Activated T-cell treated with anti-CD3 and anti-CD28 coated beads, Interleukin-2, amount 50 U/mL, for 72 hours (primary cell): ENCODE measurements at regions not wholly inside any gene's neighbourhood (a gene's known extent, or its start where the extent isn't known, plus 50 kb on each side); places are given as distances from the start of the nearest gene placed in this dataset.

Experiments used
- ATAC-seq, 2 donors: fragments of 150-1000 bp; cut with Tn5 transposase; replicated peaks in 1 of 2; 2 replicates each; pipeline ENCODE4 v1.10.0; 2021; ENCODE audit warnings: moderate library complexity in 2 of 2, mild to moderate bottlenecking in 1 of 2
- DNase-seq, 2 donors: peaks; one replicate each; pipeline ENCODE4 v3.0.0; 2021 to 2022; ENCODE audit warnings: mixed read lengths in 1 of 2
- H3K27ac Mint-ChIP-seq: one replicate; pipeline ENCODE4 v1.8.0; 2022; ENCODE audit warnings: mild to moderate bottlenecking, moderate library complexity, mixed read lengths
- H3K27me3 Mint-ChIP-seq: one replicate; pipeline ENCODE4 v1.8.0; 2022; ENCODE audit warnings: low read depth, mixed read lengths
- H3K36me3 Mint-ChIP-seq, 2 donors: one replicate each; pipeline ENCODE4 v1.8.0; 2022; ENCODE audit warnings: mixed read lengths in 2 of 2, mild to moderate bottlenecking in 1 of 2; ENCODE audit not compliant: insufficient read depth in 2 of 2
- H3K4me1 Mint-ChIP-seq: one replicate; pipeline ENCODE4 v1.8.0; 2022; ENCODE audit warnings: low read depth, mixed read lengths
- H3K4me3 Mint-ChIP-seq, 2 donors: one replicate each; pipeline ENCODE4 v1.8.0; 2022; ENCODE audit warnings: mild to moderate bottlenecking in 2 of 2, mixed read lengths in 2 of 2, moderate library complexity in 2 of 2
- H3K9me3 Mint-ChIP-seq, 2 donors: one replicate each; pipeline ENCODE4 v1.8.0; 2022; ENCODE audit warnings: mixed read lengths in 2 of 2

GRCh38 chr17:77353684-77354419, 213.1 kb downstream of the SEC14L1 start:
- Mint-ChIP-seq H3K27me3 (no peaks in the 10 kb centered on the region), H3K36me3 (peaks cover 0 to 2% of the 10 kb centered on the region in 2 donors), H3K9me3 (no peaks in the 10 kb centered on the region), H3K27ac (no peak overlapping the region), H3K4me1 (peaks cover 54% of the 10 kb centered on the region), H3K4me3 (no peak overlapping the region)
- peak in 1 of 2 donors; percentile 26 for ATAC-seq
- no peak for DNase-seq

- no peak overlapping the region for H3K4me3 Mint-ChIP-seq
- H3K36me3 Mint-ChIP-seq, result peaks cover 0 to 2% of the 10 kb centered on the region in 2 donors
- no peak for ATAC-seq
- peaks cover 50% of the 10 kb centered on the region for H3K4me1 Mint-ChIP-seq
- no peaks in the 10 kb centered on the region for H3K9me3 Mint-ChIP-seq
- H3K27me3 Mint-ChIP-seq, result no peaks in the 10 kb centered on the region
- H3K27ac Mint-ChIP-seq, result no peak overlapping the region
- DNase-seq, result no peak
Measured at GRCh38 chr17:77354420-77354669, 213.6 kb downstream of the SEC14L1 start.

- H3K4me1 Mint-ChIP-seq, result peaks cover 50% of the 10 kb centered on the region
- DNase-seq (no peak), ATAC-seq (no peak)
- no peaks in the 10 kb centered on the region for H3K27me3 Mint-ChIP-seq
- H3K9me3 Mint-ChIP-seq, result no peaks in the 10 kb centered on the region
- no peaks in the 10 kb centered on the region for H3K36me3 Mint-ChIP-seq
- H3K4me3 Mint-ChIP-seq, result no peak overlapping the region
- H3K27ac Mint-ChIP-seq, result no peak overlapping the region
Measured at GRCh38 chr17:77354670-77355455, 214.1 kb downstream of the SEC14L1 start.

- Mint-ChIP-seq H3K9me3 (no peaks in the 10 kb centered on the region), H3K36me3 (no peaks in the 10 kb centered on the region), H3K27ac (no peak overlapping the region), H3K27me3 (no peaks in the 10 kb centered on the region), H3K4me1 (peaks cover 44% of the 10 kb centered on the region), H3K4me3 (no peak overlapping the region)
- ATAC-seq (peak; percentile 15 to 62), DNase-seq (no peak)
Measured at GRCh38 chr17:77356109-77356689, 215.4 kb downstream of the SEC14L1 start.

- no peaks in the 10 kb centered on the region for H3K27me3 Mint-ChIP-seq
- H3K4me3 Mint-ChIP-seq, result no peak overlapping the region
- no peaks in the 10 kb centered on the region for H3K36me3 Mint-ChIP-seq
- DNase-seq, result no peak
- H3K27ac Mint-ChIP-seq, result no peak overlapping the region
- peaks cover 38% of the 10 kb centered on the region for H3K4me1 Mint-ChIP-seq
- peak in 1 of 2 donors; percentile 16 for ATAC-seq
- H3K9me3 Mint-ChIP-seq, result no peaks in the 10 kb centered on the region
Measured at GRCh38 chr17:77356690-77357201, 216.0 kb downstream of the SEC14L1 start.

GRCh38 chr17:77358801-77359200, 218.0 kb downstream of the SEC14L1 start:
- no peaks in the 10 kb centered on the region for H3K9me3 Mint-ChIP-seq
- DNase-seq (no peak), ATAC-seq (no peak)
- H3K4me3 Mint-ChIP-seq, result no peak overlapping the region
- H3K4me1 Mint-ChIP-seq, result peaks cover 43% of the 10 kb centered on the region
- H3K36me3 Mint-ChIP-seq, result no peaks in the 10 kb centered on the region
- no peak overlapping the region for H3K27ac Mint-ChIP-seq
- H3K27me3 Mint-ChIP-seq, result no peaks in the 10 kb centered on the region

GRCh38 chr17:77359236-77359635, 218.5 kb downstream of the SEC14L1 start:
- Mint-ChIP-seq H3K4me1 (peaks cover 43% of the 10 kb centered on the region), H3K36me3 (no peaks in the 10 kb centered on the region), H3K27ac (no peak overlapping the region), H3K27me3 (no peaks in the 10 kb centered on the region), H3K4me3 (no peak overlapping the region), H3K9me3 (no peaks in the 10 kb centered on the region)
- DNase-seq, result no peak
- ATAC-seq, result no peak

GRCh38 chr17:77361986-77362620, 221.3 kb downstream of the SEC14L1 start:
- H3K9me3 Mint-ChIP-seq, result no peaks in the 10 kb centered on the region
- H3K27me3 Mint-ChIP-seq, result peaks cover 6% of the 10 kb centered on the region
- no peak for DNase-seq
- H3K4me3 Mint-ChIP-seq, result no peak overlapping the region
- no peaks in the 10 kb centered on the region for H3K36me3 Mint-ChIP-seq
- peaks cover 55% of the 10 kb centered on the region for H3K4me1 Mint-ChIP-seq
- no peak for ATAC-seq
- H3K27ac Mint-ChIP-seq, result no peak overlapping the region

- Mint-ChIP-seq H3K27ac (peak overlapping the region; percentile 54), H3K4me1 (peaks cover 59% of the 10 kb centered on the region), H3K36me3 (no peaks in the 10 kb centered on the region), H3K9me3 (no peaks in the 10 kb centered on the region), H3K27me3 (peaks cover 6% of the 10 kb centered on the region), H3K4me3 (peak overlapping the region; percentile 77 to 82)
- peak; percentile 50 to 69 for ATAC-seq
- DNase-seq, result peak; percentile 45 to 54
Measured at GRCh38 chr17:77363821-77364361, 223.1 kb downstream of the SEC14L1 start.

- peaks cover 6% of the 10 kb centered on the region for H3K27me3 Mint-ChIP-seq
- no peaks in the 10 kb centered on the region for H3K9me3 Mint-ChIP-seq
- no peaks in the 10 kb centered on the region for H3K36me3 Mint-ChIP-seq
- no peak for DNase-seq
- no peak overlapping the region for H3K27ac Mint-ChIP-seq
- H3K4me1 Mint-ChIP-seq, result peaks cover 61% of the 10 kb centered on the region
- ATAC-seq, result peak; percentile 14 to 21
- H3K4me3 Mint-ChIP-seq, result peak overlapping the region; percentile 77 to 82
Measured at GRCh38 chr17:77364381-77364911, 223.7 kb downstream of the SEC14L1 start.

GRCh38 chr17:77364941-77365583, 224.3 kb downstream of the SEC14L1 start:
- Mint-ChIP-seq H3K36me3 (no peaks in the 10 kb centered on the region), H3K27ac (no peak overlapping the region), H3K4me3 (peak overlapping the region; percentile 33 to 77), H3K4me1 (peaks cover 63% of the 10 kb centered on the region), H3K27me3 (peaks cover 6% of the 10 kb centered on the region), H3K9me3 (no peaks in the 10 kb centered on the region)
- DNase-seq, result no peak
- no peak for ATAC-seq

GRCh38 chr17:77365584-77366186, 224.9 kb downstream of the SEC14L1 start:
- peak in 1 of 2 donors; percentile 33 for DNase-seq
- peak; percentile 61 to 73 for ATAC-seq
- no peak overlapping the region for H3K27ac Mint-ChIP-seq
- peaks cover 69% of the 10 kb centered on the region for H3K4me1 Mint-ChIP-seq
- H3K9me3 Mint-ChIP-seq, result no peaks in the 10 kb centered on the region
- H3K4me3 Mint-ChIP-seq, result peak overlapping the region in 1 of 2 donors; percentile 2
- no peaks in the 10 kb centered on the region for H3K36me3 Mint-ChIP-seq
- peaks cover 6% of the 10 kb centered on the region for H3K27me3 Mint-ChIP-seq
